ENCODE measurements at regions not wholly inside any gene's neighbourhood (a gene's known extent, or its start where the extent isn't known, plus 50 kb on each side); places are given as distances from the start of the nearest gene placed in this dataset.

DNA sequence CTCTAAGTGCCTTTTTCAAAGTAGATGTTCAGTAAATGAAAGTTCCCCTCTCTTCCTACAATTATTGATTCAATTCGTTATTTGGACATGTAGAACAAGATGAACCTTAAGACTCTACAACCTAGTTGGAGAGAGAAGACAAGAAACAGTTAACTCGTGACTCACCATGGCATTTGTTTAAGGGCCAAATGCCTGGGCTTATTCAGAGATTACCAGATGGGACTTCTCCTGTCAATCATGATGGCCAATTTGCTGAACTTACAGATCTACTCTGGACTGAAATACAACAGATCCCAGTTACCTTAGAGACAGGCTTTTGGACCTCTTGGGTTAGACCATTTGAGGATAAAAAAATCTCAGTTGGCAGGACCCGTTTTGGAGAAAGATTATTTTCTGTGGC is 93.5 kb downstream of the C1orf94 start:
- no peak for DNase-seq

DNA sequence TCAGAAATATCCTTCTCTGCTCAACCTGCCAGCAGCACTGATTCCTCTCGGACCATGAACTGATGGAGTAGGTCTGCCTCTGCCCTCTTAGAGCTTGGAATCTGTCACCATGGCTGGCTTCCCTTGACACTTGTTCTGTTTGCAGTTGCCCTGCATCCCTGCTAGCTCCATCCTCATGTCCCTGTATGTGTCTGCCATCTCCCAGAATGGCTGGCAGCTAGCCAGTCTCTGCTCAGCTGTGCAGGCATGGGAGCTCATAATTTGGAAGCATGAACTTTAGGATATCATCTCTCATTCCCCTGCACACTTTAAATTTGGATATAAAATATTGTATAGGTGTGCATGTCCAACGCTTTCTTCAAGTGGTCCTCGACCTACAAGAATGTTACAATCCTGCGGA is 95.4 kb downstream of the C1orf94 start:
- DNase-seq: no peak

DNA sequence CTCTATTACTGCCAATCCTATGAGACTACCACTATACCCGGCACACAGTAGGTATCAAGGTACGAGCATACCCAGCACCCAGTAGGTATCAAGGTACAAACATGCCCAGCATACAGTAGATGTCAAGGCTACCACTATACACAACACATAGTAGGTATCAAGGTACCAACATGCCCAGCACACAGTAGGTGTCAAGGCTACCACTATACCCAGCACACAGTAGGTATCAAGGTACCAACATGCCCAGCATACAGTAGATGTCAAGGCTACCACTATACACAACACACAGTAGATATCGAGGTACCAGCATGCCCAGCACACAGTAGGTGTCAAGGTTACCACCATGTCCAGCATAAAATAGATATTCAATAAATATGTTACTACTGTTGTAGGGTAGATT is 98.4 kb downstream of the C1orf94 start:
- no peak for DNase-seq

DNA sequence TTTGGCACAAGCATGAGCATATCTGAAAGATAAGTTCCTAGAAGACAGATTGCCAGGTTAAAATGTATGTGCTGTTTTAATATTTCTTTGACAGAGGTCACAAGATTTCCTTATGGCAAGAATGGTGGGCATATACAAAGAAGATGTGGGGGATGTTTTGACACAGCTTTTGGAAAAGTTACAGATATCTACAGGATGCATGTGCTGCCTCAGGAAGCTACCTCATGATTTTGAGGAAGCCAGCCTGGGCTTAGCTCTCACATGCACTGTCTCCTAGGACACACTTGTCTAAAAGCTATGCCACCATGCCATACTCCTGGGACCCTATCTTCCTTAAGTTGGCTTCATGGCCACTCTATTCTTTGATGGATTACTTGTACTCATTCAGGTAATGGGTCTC is 99.9 kb downstream of the C1orf94 start:
- no peak for DNase-seq

DNA sequence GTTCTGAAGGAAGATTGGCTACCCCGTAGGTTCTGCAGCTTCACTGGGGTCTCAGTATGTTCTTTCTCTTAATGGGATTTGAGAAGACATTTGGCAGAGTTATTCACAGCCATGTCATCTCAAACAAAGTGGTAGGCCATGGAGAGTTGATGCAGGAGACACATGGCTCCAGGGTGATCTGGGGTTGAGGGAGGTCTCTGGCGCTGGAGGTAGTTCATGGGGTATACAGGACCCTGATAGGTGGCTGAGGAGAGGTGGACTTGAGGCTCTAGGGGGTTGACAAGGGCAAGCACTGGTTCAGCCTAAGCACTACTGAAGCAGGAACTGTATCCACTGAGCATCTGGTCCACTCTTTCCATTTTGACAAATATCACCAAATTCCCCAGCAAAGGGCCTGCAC is 100.4 kb downstream of the C1orf94 start:
- DNase-seq: no peak

DNA sequence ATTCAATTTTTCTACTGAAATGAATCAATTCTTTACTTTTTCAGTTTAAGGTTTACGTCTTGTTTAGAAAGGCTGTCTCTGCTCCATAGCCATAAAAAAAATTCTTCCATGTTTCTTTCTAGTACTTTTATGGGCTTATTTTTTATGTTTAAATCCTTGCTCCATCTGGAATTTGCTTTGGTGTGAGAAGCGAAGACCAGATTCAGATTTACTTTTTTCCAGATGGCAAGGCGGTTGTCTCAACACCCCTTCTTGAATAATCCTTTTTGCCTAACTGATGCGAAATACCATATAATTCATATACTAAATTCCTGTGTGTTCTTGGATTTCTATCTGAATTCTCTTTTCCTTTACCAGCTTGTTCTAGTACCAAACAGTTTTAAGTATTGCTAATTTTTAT is 101.5 kb downstream of the C1orf94 start:
- DNase-seq: no peak

DNA sequence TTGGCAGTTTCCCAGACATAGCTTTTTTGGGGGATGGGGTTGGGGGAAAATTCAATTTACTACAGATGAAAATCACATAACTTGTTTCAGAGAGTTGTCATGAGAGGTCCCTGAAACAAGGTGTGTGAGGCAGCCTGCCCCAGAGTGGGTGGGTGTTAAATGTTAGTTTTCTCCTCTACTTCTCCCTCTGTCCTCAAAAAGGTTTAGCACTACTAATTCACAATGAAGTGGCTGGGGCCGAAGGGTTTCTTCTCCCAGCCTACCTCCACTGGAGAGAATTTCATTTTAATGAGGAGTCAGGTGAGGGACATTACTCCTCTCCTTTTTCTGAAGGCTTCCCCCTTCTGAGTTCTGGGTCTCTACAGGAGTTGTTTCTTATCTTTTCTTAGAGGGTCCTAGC is 103.3 kb downstream of the C1orf94 start:
- no peak for DNase-seq

DNA sequence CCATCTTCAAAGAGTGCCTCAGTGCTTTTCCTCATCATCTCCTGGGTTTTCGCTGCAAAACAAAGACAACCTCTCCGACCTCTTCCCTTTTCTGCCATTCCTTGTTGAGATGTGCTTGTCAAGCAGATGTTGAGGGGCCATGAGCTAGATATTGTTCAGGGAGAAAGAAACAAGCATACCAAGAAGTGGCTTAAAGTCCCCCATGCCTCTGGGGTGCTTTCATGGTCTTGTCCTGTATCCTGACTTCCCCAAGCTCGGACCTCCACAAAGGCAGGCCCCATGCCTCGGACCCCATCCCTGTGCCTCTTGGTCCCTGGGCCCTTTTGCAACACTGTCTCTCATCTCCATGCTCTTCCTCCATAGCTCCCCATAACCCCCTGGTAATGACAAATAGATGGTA is 103.8 kb downstream of the C1orf94 start:
- no peak for DNase-seq

DNA sequence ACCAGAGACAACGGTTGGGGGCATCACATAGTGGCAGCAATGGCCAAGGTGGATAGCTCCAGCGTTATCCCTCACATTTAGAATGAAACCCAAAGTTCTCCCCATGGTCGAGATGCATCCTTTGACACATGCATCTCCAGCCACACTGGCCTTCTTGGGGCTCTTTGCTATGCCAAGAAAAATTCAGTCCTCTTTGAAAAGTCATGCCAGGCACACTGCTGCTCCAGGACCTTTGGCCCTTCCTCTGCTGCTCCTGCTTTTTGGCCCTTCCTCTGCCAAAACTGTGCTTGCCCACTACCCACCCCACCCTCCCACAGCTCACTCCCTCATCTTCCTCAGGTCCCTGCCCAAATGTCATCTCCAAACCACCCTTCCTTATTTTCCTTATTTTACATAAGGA is 106.4 kb downstream of the C1orf94 start:
- no peak for DNase-seq

DNA sequence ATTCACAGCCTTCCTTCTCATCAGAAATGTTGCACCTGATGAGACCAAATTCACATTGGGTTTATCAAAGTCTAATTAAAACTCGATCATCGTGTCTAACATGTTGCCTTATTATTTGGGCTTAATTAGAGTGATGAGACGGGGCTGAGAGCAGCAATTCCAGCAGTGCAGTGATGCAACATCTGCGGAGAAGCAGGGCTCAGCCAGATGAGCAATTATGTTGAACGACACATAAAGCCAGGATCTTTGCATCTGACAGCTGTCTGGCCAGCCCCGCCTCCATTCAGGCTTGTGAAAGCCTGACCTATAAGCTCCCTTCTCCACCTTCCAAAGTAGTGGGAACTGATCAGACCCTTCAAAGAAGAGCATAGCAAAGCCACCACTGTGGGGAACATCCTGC is 109.8 kb downstream of the C1orf94 start:
- DNase-seq: no peak

DNA sequence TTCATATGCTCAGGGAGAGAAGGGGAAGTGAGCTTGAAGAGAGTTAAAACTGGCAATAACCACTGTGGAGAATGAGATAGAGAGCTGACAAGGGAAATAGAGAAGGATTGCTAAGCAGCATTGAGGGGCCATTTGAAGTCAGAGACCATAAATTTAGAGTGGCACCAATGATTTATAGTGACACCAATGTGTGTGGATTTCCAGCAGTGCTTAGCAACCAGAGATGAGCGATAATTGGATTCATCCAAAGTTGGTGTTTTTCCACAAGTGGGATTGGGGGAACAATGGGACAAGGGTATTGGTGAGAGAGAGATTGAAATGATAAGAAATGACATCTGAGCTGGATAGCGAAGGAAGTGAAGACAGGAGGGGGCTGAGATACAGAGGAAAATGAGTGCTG is 114.1 kb downstream of the C1orf94 start:
- DNase-seq: no peak

DNA sequence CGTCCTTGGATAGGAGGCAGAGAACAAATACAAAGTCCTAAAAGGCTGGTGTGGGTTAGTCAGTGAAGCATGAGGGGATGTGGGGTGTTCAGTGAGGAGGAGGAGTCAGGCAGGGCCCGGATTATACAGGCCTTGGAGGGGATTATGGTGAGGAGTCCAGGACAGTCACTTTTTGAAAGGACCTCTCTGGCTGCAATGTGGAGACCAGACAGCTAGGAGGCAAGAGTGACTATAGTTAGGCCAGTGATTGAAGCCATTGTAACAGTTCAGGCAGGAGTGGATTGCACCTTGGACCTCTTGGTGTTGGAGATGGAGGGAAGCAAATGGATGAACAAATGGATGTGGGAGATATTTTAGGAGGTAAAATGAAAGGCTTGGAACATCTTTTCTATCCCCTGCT is 115.8 kb downstream of the C1orf94 start:
- no peak for DNase-seq

DNA sequence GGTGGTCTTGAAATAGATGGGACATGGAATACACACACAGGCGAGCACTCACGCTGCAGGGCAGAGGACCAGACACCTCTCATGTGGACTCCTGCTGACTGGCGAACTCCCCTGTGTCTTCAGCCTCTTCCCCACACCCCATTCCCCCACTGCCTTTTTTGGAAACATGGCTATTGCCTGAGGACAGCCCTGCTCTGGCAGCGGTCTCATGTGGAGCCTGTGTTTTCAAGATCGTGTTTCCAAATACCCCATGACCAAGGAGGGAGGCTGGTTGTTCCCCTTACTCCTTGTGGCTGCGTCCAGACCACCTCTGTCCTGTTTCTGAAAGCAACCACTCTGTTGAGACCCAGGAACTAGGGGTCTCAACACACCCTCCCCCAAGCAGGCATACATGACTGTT is 119.4 kb downstream of the C1orf94 start:
- DNase-seq: no peak

DNA sequence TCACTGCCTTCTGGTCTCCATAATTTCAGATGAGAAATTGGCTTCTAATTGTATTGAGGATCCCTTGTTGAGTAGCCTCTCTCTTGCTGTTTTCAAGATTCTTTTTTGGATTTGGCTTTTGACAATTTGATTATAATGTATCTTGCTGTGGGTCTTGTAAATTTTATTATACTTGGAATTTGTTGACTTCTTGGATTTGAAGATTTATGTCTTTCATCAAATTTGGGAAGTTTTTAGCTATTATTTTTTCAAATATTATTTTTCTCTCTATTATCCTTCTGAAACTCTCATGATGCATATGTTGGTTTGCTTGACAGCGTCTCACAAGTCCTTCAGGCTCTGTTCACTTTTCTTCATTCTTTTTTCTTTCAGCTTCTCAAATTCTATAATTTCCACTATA is 126.1 kb downstream of the C1orf94 start:
- no peak for DNase-seq

DNA sequence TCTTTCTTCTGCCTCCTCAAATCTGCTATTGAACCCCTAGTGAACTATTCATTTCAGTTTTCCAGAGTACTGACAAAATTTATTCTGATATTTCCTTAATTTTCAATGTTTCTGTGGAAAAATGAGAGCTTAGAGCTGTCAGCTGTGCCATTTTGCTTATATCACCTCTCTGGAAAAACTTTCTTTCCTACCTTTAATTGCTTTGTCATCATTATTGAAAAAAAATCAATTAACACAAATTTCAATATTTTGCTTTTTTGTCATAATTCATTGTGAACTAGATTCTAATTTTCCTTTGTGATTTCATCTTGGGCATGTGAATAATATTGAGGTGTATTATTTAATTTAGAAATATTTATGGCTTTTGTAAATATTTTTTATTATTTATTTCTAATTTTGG is 126.5 kb downstream of the C1orf94 start:
- no peak for DNase-seq

DNA sequence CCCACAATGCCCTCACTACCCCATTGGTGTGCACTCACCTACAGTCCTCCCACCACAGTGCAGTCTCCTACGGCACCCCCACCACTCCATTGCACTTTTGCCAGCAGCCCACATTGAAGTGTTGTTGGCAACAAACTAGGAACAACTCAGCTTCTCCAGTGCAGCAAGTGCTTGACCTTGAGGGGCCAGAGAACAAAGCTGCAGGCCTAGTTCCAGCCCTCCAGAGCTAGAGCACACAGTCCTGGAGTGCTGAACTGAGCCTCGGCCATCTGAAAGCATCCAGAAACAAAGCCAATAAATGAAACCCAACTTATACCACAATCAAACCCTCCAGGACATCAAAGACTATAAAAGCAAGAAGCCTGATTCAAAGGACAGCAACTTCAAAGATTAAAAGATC is 129.9 kb downstream of the C1orf94 start:
- DNase-seq: no peak

DNA sequence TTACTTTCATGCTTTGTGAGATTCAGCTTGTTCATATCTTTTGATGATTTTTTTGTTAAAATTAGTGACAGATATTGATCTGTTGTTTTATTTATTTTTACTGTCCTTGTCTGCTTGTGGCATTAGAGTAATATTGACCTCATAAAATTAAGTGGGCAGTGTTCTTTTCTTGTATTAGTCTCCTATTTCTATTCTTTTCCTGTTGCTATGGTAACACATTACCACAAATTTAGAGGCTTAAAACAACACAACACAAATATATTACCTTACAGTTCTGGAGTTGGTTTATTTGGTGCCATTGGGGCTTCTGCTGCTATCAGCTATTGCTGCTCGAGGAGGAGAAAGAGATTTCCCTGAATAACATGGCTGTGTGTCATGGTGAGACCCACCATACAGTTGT is 135.7 kb downstream of the C1orf94 start:
- no peak for DNase-seq

DNA sequence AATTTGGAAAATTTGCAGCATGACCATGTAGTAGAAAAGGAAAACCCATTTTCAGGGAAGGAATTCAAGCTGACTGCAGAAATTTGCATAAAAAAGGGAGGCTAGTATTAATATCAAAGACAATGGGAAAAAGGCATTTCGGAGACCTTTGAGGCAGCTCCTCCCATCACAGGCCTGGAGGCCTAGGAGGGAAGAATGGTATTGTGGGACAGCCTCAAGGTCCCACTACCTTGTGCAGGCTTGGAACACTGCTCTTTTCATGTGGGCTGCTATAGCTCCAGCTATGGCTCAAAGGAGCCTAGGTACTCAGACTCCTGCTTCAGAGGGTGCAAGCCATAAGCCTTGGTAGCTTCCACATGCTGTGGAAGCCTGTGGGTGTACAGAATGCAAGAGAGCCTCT is 139.3 kb downstream of the C1orf94 start:
- DNase-seq: no peak

DNA sequence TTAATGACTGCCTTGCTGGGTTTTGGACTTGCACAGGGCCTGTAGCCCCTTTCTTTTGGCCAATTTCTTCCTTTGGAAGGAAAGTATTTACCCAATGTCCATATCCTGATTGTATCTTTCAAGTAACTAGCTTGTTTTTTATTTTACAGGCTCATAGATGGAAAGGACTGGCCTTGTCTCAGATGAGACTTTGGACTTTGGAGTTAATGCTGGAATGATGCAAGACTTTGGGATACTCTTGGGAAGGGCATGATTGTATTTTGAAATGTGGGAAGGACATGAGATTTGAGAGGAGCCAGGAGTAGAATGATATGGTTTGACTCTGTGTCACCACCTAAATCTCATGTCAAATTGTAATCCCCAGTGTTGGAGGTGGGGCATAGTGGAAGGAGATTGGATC is 140.1 kb downstream of the C1orf94 start:
- no peak for DNase-seq

DNA sequence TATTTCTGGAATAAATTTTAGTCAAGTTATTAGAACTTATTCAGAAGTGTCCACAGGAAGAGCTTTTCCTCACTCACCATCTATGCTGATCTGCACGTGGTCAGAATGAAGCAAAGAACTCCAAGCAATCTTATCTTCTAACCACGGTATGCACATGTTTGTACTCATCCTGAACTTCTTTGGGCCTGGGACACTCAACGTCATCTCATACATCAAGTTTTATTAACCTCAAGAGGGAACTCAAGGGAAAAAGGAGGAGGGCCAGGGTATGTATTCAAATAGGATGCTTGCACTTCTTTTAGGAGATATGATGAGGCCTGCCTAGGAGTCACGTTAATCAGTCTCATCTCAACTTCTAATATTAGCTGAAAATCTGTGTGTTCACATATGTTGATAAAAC is 142.5 kb downstream of the C1orf94 start:
- no peak for DNase-seq

DNA sequence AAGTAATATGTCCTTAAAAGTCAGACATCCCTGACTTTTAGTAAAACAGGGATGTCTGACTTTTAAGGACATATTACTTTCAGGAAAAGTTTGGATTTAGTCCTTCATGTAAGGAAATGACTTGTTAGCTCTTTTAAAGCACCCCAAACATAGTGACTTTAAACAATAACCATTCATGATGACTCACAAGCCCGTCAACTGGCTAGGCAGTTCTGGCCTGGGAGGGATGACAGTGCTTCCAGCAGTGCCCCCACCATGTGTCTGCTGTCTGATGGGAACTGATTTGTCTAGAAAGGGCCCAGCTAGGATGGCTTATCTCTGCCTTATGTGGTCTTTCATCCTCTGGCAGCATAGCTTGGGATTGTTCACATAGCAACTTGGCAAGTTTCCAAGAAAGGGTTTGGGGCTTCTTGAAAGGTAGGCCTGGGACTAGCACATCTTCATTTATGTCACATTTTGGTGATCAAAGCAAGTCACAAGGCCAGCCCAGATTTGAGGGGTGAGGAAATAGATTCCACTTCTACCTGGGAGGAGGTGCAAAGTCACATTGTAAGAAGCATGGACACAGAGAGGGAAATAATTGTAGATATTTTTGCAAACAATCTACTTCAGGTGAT is 143.5 kb downstream of the C1orf94 start:
- no peak for DNase-seq

DNA sequence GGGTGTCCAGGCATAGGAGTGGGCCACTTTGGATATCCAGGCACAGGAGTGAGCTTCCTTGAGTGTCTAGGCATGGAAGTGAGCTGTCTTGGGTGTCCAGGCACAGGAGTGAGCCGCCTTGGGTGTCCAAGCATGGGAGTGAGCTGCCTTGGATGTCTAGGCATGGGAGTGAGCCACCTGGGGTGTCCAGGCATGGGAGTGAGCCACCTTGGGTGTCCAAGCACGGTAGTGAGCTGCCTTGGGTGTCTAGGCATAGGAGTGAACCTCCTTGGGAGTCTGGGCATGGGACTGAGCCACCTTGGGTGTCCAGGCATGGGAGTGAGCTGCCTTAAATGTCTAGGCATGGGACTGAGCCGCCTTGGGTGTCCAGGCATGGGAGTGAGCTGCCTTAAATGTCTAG is 146.3 kb downstream of the C1orf94 start:
- no peak for DNase-seq

DNA sequence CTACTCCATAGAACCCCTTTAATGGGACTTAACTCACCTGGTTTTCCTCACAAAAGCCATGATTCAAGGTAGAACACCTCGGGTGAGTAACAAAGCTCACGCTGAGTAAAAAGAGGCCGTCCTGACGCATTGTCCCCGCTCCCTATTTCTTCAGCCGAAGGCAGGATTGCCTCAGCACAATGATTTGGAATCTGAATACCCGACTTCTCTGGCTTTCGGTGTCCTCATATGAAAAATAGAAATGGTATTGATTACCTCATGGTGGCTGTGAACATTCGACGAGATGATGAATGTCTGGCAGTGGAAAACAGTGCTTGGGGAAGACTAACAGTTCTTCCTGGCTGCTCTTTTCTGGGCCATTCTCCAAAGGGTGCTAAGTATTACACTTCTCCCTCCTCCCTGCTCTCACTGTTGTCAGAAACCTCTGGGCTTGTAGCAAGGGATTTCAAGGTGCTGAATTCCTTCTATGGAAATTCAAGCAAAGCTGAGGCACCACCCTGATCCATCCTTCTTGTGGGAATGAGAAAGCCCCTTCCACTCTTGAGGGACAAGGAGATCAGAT is 148.3 kb downstream of the C1orf94 start:
- DNase-seq: no peak

DNA sequence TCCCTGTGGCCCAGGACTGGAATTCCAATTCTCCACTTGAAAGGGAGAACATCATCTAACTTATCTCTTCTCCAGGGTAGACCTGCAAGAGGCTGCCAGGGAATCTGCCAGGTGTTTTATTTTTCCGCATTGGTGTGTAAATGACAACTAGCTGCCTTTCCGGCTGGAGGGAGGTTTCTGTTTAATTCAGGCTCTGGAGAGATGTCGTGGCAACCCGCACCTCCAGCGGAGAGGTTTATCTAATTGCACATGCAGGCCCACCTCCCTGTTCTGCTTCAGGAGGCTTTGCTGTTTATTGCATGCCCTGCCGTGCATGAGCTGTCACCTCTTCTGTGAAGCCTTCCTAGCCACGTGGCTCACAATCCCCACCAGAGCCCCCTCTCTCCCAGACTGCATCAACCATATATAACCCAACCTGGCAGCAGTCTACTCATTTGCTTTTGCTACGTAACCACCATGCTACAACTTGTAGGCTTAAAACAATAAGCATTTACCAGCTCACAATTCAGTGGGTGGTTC is 151.6 kb downstream of the C1orf94 start:
- DNase-seq: no peak

DNA sequence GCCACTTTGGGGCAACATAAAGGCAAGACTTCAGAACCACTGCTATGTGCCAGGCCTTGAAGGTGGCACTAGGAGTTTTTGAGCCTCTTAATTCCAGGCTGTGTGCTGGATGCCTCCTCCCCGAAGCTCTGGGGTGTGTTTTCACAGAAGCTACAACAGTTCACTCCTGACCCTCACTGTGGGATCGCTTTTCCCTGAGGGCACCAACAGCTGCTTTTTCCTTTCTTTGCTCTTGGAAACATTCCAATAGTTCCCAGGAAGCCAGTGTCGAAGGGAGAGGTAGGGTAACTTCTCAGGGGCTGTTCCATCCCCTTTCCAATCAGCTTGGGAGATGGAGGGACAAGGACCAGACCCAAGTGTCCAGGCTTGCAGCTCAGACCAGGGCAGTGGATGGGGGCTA is 153.4 kb downstream of the C1orf94 start:
- no peak for DNase-seq
